ENCODE measurements at regions not wholly inside any gene's neighbourhood (a gene's known extent, or its start where the extent isn't known, plus 50 kb on each side); places are given as distances from the start of the nearest gene placed in this dataset.

GRCh38 chr19:27734496-27735220 is 1478.3 kb downstream of the UQCRFS1 start:
- 60 to 73% (median 70%) methylated on average over 5 of the region's 5 CpGs for WGBS, 4 donors
- H3K4me1 ChIP-seq = peaks cover 0 to 12% (median 0%) of the 10 kb centered on the region in 12 donors
- no peak for TF ChIP-seq CTCF (IDR thresholded peaks at IDR 0.05)
- no peak for TF ChIP-seq POLR2A (IDR thresholded peaks at IDR 0.05)
- H3K27me3 ChIP-seq = no peaks in the 10 kb centered on the region
- DNase-seq = no peak
- ATAC-seq = no peak
- H3K9me3 ChIP-seq = peaks cover 0 to 37% (median 0%) of the 10 kb centered on the region in 12 donors
- peaks cover 0 to 25% (median 0%) of the 10 kb centered on the region in 9 donors for H3K36me3 ChIP-seq
- intact Hi-C loops (cut with DNase I) = no loop called here
- no peak overlapping the region for H3K4me3 ChIP-seq
- no peak overlapping the region for H3K27ac ChIP-seq

- Histone ChIP-seq H3K4me3 (no peak overlapping the region), H3K36me3 (peaks cover 0 to 34% (median 0%) of the 10 kb centered on the region in 9 donors), H3K4me1 (peaks cover 0 to 10% (median 0%) of the 10 kb centered on the region in 12 donors), H3K9me3 (peaks cover 0 to 44% (median 3%) of the 10 kb centered on the region in 12 donors), H3K27me3 (no peaks in the 10 kb centered on the region), H3K27ac (no peak overlapping the region)
- 53 to 74% (median 57%) methylated on average over 4 of the region's 4 CpGs for WGBS, 4 donors
- ATAC-seq (peak in 2 of 4 donors; percentile 42 to 83), DNase-seq (no peak)
- TF ChIP-seq CTCF (IDR thresholded peaks at IDR 0.05) (no peak), POLR2A (IDR thresholded peaks at IDR 0.05) (no peak)
- intact Hi-C loops (cut with DNase I) = no loop called here
Measured at GRCh38 chr19:27733551-27734266, 1479.2 kb downstream of the UQCRFS1 start.

GRCh38 chr19:27729332-27729731 is 1483.6 kb downstream of the UQCRFS1 start:
- Histone ChIP-seq H3K27ac (no peak overlapping the region), H3K4me1 (peaks cover 0 to 10% (median 0%) of the 10 kb centered on the region in 12 donors), H3K9me3 (peaks cover 0 to 79% (median 9%) of the 10 kb centered on the region in 12 donors), H3K36me3 (peaks cover 0 to 19% (median 0%) of the 10 kb centered on the region in 9 donors), H3K4me3 (no peak overlapping the region), H3K27me3 (no peaks in the 10 kb centered on the region)
- ATAC-seq = no peak
- intact Hi-C loops (cut with DNase I) = no loop called here
- 88 to 89% (median 89%) methylated on average over 2 of the region's 2 CpGs for WGBS, 4 donors
- no peak for DNase-seq
- TF ChIP-seq CTCF (IDR thresholded peaks at IDR 0.05) = no peak
- no peak for TF ChIP-seq POLR2A (IDR thresholded peaks at IDR 0.05)

GRCh38 chr19:27722625-27723024 is 1490.3 kb downstream of the UQCRFS1 start:
- H3K27ac ChIP-seq = no peak overlapping the region
- WGBS, 4 donors = 78 to 86% (median 83%) methylated on average over 4 of the region's 4 CpGs
- no peak overlapping the region for H3K4me3 ChIP-seq
- ATAC-seq (no peak), DNase-seq (no peak)
- peaks cover 0 to 7% (median 0%) of the 10 kb centered on the region in 9 donors for H3K36me3 ChIP-seq
- H3K27me3 ChIP-seq = no peaks in the 10 kb centered on the region
- H3K4me1 ChIP-seq = no peaks in the 10 kb centered on the region
- intact Hi-C loops (cut with DNase I) = no loop called here
- TF ChIP-seq CTCF (IDR thresholded peaks at IDR 0.05) (no peak), POLR2A (IDR thresholded peaks at IDR 0.05) (no peak)
- peaks cover 0 to 97% (median 23%) of the 10 kb centered on the region in 12 donors for H3K9me3 ChIP-seq

All from heart left ventricle (tissue), 16 donors.